ENCODE measurements at regions not wholly inside any gene's neighbourhood (a gene's known extent, or its start where the extent isn't known, plus 50 kb on each side); places are given as distances from the start of the nearest gene placed in this dataset.

DNA sequence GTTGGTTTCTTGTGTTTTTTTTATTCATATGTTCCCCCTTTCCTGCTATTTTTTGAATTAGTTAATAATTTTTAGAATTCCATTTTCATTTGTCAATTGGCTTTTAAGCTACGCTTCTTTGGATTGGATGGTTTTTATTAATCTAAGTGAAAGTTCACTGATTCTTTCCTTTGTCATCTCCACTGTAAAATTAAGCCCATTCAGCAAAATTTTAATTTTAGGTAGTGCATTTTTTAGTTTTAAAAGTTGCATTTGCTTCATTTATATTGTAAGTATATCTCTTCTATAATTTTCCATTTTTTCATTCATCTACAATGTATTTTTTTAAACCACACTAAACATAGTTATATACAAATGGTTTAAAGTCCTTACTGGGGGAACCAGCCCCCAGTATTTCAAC lies 417.3 kb upstream of the HTR2C start:
- TF ChIP-seq SPI1 (IDR thresholded peaks at IDR 0.05; ENCODE audit: borderline replicate concordance, low read depth): no peak
- no peak for TF ChIP-seq POLR2AphosphoS5 (IDR thresholded peaks at IDR 0.05; ENCODE audit: low read depth)
- TF ChIP-seq GABPA (IDR thresholded peaks at IDR 0.05; ENCODE audit: low read depth): no peak
- TF ChIP-seq, protein P1, sequence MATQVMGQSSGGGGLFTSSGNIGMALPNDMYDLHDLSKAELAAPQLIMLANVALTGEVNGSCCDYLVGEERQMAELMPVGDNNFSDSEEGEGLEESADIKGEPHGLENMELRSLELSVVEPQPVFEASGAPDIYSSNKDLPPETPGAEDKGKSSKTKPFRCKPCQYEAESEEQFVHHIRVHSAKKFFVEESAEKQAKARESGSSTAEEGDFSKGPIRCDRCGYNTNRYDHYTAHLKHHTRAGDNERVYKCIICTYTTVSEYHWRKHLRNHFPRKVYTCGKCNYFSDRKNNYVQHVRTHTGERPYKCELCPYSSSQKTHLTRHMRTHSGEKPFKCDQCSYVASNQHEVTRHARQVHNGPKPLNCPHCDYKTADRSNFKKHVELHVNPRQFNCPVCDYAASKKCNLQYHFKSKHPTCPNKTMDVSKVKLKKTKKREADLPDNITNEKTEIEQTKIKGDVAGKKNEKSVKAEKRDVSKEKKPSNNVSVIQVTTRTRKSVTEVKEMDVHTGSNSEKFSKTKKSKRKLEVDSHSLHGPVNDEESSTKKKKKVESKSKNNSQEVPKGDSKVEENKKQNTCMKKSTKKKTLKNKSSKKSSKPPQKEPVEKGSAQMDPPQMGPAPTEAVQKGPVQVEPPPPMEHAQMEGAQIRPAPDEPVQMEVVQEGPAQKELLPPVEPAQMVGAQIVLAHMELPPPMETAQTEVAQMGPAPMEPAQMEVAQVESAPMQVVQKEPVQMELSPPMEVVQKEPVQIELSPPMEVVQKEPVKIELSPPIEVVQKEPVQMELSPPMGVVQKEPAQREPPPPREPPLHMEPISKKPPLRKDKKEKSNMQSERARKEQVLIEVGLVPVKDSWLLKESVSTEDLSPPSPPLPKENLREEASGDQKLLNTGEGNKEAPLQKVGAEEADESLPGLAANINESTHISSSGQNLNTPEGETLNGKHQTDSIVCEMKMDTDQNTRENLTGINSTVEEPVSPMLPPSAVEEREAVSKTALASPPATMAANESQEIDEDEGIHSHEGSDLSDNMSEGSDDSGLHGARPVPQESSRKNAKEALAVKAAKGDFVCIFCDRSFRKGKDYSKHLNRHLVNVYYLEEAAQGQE (IDR thresholded peaks at IDR 0.05; ENCODE audit: insufficient replicate concordance, low read depth): no peak
- TF ChIP-seq, protein P2, sequence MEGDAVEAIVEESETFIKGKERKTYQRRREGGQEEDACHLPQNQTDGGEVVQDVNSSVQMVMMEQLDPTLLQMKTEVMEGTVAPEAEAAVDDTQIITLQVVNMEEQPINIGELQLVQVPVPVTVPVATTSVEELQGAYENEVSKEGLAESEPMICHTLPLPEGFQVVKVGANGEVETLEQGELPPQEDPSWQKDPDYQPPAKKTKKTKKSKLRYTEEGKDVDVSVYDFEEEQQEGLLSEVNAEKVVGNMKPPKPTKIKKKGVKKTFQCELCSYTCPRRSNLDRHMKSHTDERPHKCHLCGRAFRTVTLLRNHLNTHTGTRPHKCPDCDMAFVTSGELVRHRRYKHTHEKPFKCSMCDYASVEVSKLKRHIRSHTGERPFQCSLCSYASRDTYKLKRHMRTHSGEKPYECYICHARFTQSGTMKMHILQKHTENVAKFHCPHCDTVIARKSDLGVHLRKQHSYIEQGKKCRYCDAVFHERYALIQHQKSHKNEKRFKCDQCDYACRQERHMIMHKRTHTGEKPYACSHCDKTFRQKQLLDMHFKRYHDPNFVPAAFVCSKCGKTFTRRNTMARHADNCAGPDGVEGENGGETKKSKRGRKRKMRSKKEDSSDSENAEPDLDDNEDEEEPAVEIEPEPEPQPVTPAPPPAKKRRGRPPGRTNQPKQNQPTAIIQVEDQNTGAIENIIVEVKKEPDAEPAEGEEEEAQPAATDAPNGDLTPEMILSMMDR (IDR thresholded peaks at IDR 0.05; ENCODE audit: insufficient read depth, low read length): no peak
- H3K27ac ChIP-seq (replicated peaks): no peak overlapping the region
- no peaks in the 10 kb centered on the region for H3K27me3 ChIP-seq (ENCODE audit: insufficient read depth, poor library complexity, severe bottlenecking)
- no peak for DNase-seq (ENCODE audit: low read depth in 1 of 2, low spot score in 1 of 2)
- no peak overlapping the region for H3K4me3 ChIP-seq (replicated peaks; ENCODE audit: insufficient read depth, low read length)

DNA sequence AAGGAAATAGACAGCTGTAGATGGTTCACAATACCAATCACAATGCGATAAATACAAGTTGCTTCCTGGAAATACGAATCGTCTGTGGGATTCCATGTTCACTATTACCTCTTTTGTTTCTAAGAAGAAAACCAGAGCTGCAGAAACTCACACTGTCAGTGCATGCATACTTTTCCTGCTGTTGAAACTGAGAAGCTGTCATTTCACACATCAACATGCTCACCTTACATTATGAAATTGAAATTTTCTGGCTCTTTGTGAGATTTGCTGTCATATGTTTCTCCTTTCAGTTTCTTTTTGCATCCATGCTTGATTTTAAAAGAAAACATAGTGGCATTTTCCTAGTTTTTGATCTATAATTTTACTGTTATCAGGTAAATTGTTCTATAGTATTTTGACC lies 418.3 kb upstream of the HTR2C start:
- no peaks in the 10 kb centered on the region for H3K27me3 ChIP-seq (ENCODE audit: insufficient read depth, poor library complexity, severe bottlenecking)
- no peak overlapping the region for H3K4me3 ChIP-seq (replicated peaks; ENCODE audit: insufficient read depth, low read length)
- H3K27ac ChIP-seq (replicated peaks): no peak overlapping the region
- TF ChIP-seq, protein P1 (IDR thresholded peaks at IDR 0.05; ENCODE audit: insufficient replicate concordance, low read depth): no peak
- DNase-seq (ENCODE audit: low read depth in 1 of 2, low spot score in 1 of 2): no peak

DNA sequence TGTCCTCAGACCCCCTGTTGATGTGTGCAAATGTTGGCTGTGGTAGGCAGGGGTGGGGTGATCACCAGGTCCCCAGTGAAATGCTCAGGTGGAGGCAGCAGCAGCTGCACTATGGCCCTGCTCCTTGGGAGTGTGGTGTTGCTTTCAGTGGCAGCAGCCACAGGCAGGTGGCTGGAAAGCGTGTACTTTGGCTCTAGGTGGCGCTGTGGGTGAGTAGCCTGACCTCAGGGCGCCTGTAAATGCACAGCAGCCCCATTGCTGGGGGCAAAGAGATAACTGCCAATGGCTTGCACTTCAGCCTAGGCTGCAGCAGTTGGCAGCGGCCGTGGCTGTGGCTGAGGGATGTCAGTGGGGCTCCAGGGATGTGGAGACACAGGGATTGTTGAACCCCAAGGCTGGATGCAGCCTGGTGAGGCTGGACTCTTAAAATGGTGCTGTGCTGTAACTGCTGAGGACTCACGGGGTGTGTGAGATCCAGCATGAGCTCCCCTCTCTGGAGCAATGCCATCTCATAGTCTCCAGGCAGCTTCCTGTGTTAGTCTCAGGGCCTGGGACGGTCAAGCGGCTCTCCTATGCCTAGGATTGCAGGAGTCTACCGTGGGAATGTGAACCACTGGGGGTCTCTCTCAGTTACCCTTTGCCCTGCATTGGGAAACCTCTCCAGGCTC lies 421.7 kb upstream of the HTR2C start:
- no peak overlapping the region for H3K27ac ChIP-seq (replicated peaks)
- no peaks in the 10 kb centered on the region for H3K27me3 ChIP-seq (ENCODE audit: insufficient read depth, poor library complexity, severe bottlenecking)
- peak in 1 of 2 experiments; percentile 1 for DNase-seq (ENCODE audit: low read depth in 1 of 2, low spot score in 1 of 2)
- H3K4me3 ChIP-seq (replicated peaks; ENCODE audit: insufficient read depth, low read length): no peak overlapping the region
- TF ChIP-seq POLR2AphosphoS5 (IDR thresholded peaks at IDR 0.05; ENCODE audit: low read depth) (no peak), SPI1 (IDR thresholded peaks at IDR 0.05; ENCODE audit: borderline replicate concordance, low read depth) (no peak), GABPA (IDR thresholded peaks at IDR 0.05; ENCODE audit: low read depth) (no peak)
- TF ChIP-seq, protein P2 (IDR thresholded peaks at IDR 0.05; ENCODE audit: insufficient read depth, low read length): no peak
- TF ChIP-seq, protein P1 (IDR thresholded peaks at IDR 0.05; ENCODE audit: insufficient replicate concordance, low read depth): no peak
